ENCODE measurements at regions not wholly inside any gene's neighbourhood (a gene's known extent, or its start where the extent isn't known, plus 50 kb on each side); places are given as distances from the start of the nearest gene placed in this dataset.

GRCh38 chrX:42708222-42708621 lies 69.7 kb downstream of the PPP1R2C start:
- TF ChIP-seq EZH2phosphoT487 (IDR thresholded peaks at IDR 0.05; ENCODE audit: low read depth) (no peak), CTCF (IDR thresholded peaks at IDR 0.05; ENCODE audit: low read depth, low read length) (no peak)

Data from OCI-LY3 (cell line).